GM10266 (cell line): ENCODE measurements at regions not wholly inside any gene's neighbourhood (a gene's known extent, or its start where the extent isn't known, plus 50 kb on each side); places are given as distances from the start of the nearest gene placed in this dataset.
"Not testable (repeated sequence)": the region's sequence is repeated elsewhere in the genome, so short reads cannot be mapped to it uniquely, and the experiment has no call there.

Experiments used
- DNase-seq: peaks from one replicate; pipeline ENCODE4 v3.0.0; 2012; ENCODE audit errors: extremely low spot score
- CTCF ChIP-seq: IDR thresholded peaks from 2 replicates; pipeline ENCODE4 v1.5.1; 2012; ENCODE audit warnings: mild to moderate bottlenecking, low read depth; ENCODE audit not compliant: control insufficient read depth, insufficient read depth; ENCODE audit errors: missing control alignments

GRCh38 chr1:148290881-148291280 lies 138.8 kb upstream of the NBPF11 start:
- no peak for DNase-seq
- TF ChIP-seq CTCF = no peak

GRCh38 chr1:148289647-148290046 lies 137.6 kb upstream of the NBPF11 start:
- TF ChIP-seq CTCF = no peak
- DNase-seq = no peak

- not testable (repeated sequence) for DNase-seq
These were observed 133.9 kb upstream of the NBPF11 start for GRCh38 chr1:148285946-148286345.

GRCh38 chr1:148280831-148281572 lies 128.9 kb upstream of the NBPF11 start:
- not testable (repeated sequence) for DNase-seq

GRCh38 chr1:148279002-148279542 lies 127.0 kb upstream of the NBPF11 start:
- DNase-seq = not testable (repeated sequence)

- not testable (repeated sequence) for DNase-seq
These were observed 125.8 kb upstream of the NBPF11 start for GRCh38 chr1:148277865-148278279.

GRCh38 chr1:148267066-148267465 lies 115.0 kb upstream of the NBPF11 start:
- not testable (repeated sequence) for DNase-seq

GRCh38 chr1:148264374-148265276 lies 112.5 kb upstream of the NBPF11 start:
- DNase-seq = no peak
- TF ChIP-seq CTCF = no peak

GRCh38 chr1:148263906-148264255 lies 111.8 kb upstream of the NBPF11 start:
- DNase-seq = no peak
- no peak for TF ChIP-seq CTCF
